CD4-positive, CD25-positive, alpha-beta regulatory T cell (primary cell): ENCODE measurements at regions not wholly inside any gene's neighbourhood (a gene's known extent, or its start where the extent isn't known, plus 50 kb on each side); places are given as distances from the start of the nearest gene placed in this dataset.

Source experiments
- ATAC-seq, 2 donors: fragments of 150-1000 bp; cut with Tn5 transposase; one replicate each; pipeline ENCODE4 v1.10.0; 2021; ENCODE audit warnings: low read depth in 2 of 2, moderate number of reproducible peaks in 2 of 2, moderate library complexity in 1 of 2
- DNase-seq, 3 donors: peaks; one replicate each; pipeline versions ENCODE4 v3.0.0 to v3.0.0-alpha.2; 2012 to 2022; ENCODE audit warnings: mixed read lengths in 1 of 3
- H3K27ac ChIP-seq: one replicate; pipeline ENCODE4 v1.7.0; 2013; ENCODE audit warnings: mild to moderate bottlenecking, low read length; ENCODE audit not compliant: insufficient read depth, poor library complexity, severe bottlenecking
- H3K27me3 ChIP-seq: one replicate; pipeline ENCODE4 v1.7.0; 2013; ENCODE audit warnings: low read length; ENCODE audit not compliant: control insufficient read depth, insufficient read depth
- H3K36me3 ChIP-seq: one replicate; pipeline ENCODE4 v1.7.0; 2013; ENCODE audit warnings: mild to moderate bottlenecking, low read length, moderate library complexity; ENCODE audit not compliant: control insufficient read depth, insufficient read depth
- H3K4me1 ChIP-seq: 2 replicates; pipeline ENCODE4 v1.7.0; 2013; ENCODE audit warnings: mild to moderate bottlenecking, low read length; ENCODE audit not compliant: insufficient read depth, control insufficient read depth, poor library complexity, severe bottlenecking
- H3K4me3 ChIP-seq: one replicate; pipeline ENCODE4 v1.7.0; 2013; ENCODE audit warnings: low read depth, mild to moderate bottlenecking, low read length, moderate library complexity
- H3K9me3 ChIP-seq, 2 experiments: 1 replicate in 1 of 2; 2 replicates in 1 of 2; pipeline ENCODE4 v1.7.0; 2013; ENCODE audit warnings: low read length in 2 of 2, mild to moderate bottlenecking in 1 of 2, moderate library complexity in 1 of 2; ENCODE audit not compliant: control insufficient read depth in 2 of 2
- H3K27ac Mint-ChIP-seq, 3 donors: one replicate each; pipeline ENCODE4 v1.8.0; 2020 to 2022; ENCODE audit warnings: mild to moderate bottlenecking in 3 of 3, mixed read lengths in 3 of 3, moderate library complexity in 2 of 3
- H3K27me3 Mint-ChIP-seq: one replicate; pipeline ENCODE4 v1.8.0; 2022; ENCODE audit warnings: mild to moderate bottlenecking, mixed read lengths
- H3K36me3 Mint-ChIP-seq: one replicate; pipeline ENCODE4 v1.8.0; 2020; ENCODE audit warnings: mixed read lengths
- H3K4me1 Mint-ChIP-seq, 4 donors: one replicate each; pipeline ENCODE4 v1.8.0; 2020 to 2022; ENCODE audit warnings: mixed read lengths in 4 of 4, mild to moderate bottlenecking in 1 of 4
- H3K4me3 Mint-ChIP-seq, 4 donors: one replicate each; pipeline ENCODE4 v1.8.0; 2020 to 2022; ENCODE audit warnings: mild to moderate bottlenecking in 4 of 4, mixed read lengths in 4 of 4, moderate library complexity in 3 of 4
- H3K9me3 Mint-ChIP-seq, 7 donors: one replicate each; pipeline ENCODE4 v1.8.0; 2020 to 2022; ENCODE audit warnings: mixed read lengths in 7 of 7, mild to moderate bottlenecking in 3 of 7, moderate library complexity in 2 of 7

DNA sequence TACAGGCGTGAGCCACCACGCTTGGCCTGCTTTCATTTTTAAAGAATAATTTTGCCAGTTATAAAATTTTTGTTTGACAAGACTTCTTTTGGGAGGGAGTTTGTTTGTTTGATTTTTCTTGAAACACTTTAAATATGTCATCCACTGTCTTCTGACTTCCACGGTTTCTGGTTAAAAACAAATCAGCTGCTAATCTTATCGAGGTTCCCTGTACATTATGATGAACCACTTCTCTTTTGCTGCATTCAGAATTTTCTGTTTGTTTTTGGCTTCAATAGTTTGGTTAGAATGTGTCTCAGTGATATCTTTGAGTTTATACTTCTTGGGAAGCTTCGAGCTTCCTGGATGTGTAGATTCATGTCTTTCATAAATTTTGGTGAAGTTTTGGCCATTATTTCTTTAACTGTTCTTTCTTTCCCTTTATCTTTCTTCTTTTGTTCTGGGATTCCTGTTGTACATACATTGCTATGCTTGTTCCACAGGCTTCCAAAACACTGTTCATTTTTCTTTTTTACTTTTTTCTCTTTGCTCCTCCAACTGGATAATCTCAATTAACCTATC is 60.8 kb downstream of the MSX2 start:
- Histone ChIP-seq H3K9me3 (no peaks in the 10 kb centered on the region), H3K4me1 (no peaks in the 10 kb centered on the region), H3K27ac (no peak overlapping the region), H3K36me3 (no peaks in the 10 kb centered on the region), H3K27me3 (no peaks in the 10 kb centered on the region), H3K4me3 (no peak overlapping the region)
- Mint-ChIP-seq H3K4me3 (no peak overlapping the region), H3K27me3 (no peaks in the 10 kb centered on the region), H3K36me3 (no peaks in the 10 kb centered on the region), H3K27ac (no peak overlapping the region), H3K9me3 (peaks cover 0 to 12% (median 4%) of the 10 kb centered on the region in 7 donors), H3K4me1 (no peaks in the 10 kb centered on the region)
- no peak for DNase-seq
- ATAC-seq = no peak
